Thoracic aorta (tissue), 2 donors: ENCODE measurements at regions not wholly inside any gene's neighbourhood (a gene's known extent, or its start where the extent isn't known, plus 50 kb on each side); places are given as distances from the start of the nearest gene placed in this dataset.

Source experiments
- ATAC-seq: fragments of 150-250 bp; one replicate; pipeline ENCODE4 v1.8.0; 2017; ENCODE audit warnings: low read depth; ENCODE audit not compliant: insufficient number of reproducible peaks, low FRiP score
- DNase-seq: peaks from one replicate; pipeline ENCODE4 v3.0.0-alpha.2; 2020; ENCODE audit warnings: low spot score
- H3K27ac ChIP-seq, 2 donors: fragments of 200-600 bp; sonication (generic); 1 replicate in 1 of 2; 2 replicates in 1 of 2; pipeline ENCODE4 v1.5.1; 2016; ENCODE audit warnings: mild to moderate bottlenecking in 2 of 2, moderate library complexity in 2 of 2
- H3K27me3 ChIP-seq: fragments of 200-600 bp; sonication (generic); replicated peaks from 2 replicates; pipeline ENCODE4 v1.6.0; 2016; ENCODE audit warnings: mild to moderate bottlenecking; ENCODE audit not compliant: insufficient read depth
- H3K36me3 ChIP-seq: fragments of 200-600 bp; sonication (generic); one replicate; pipeline ENCODE4 v1.5.1; 2016
- H3K4me1 ChIP-seq, 2 donors: fragments of 200-600 bp; sonication (generic); 1 replicate in 1 of 2; 2 replicates in 1 of 2; pipeline versions ENCODE4 v1.5.1 to v1.6.0; 2016; ENCODE audit warnings: low read depth in 2 of 2, mild to moderate bottlenecking in 1 of 2; ENCODE audit not compliant: control insufficient read depth in 1 of 2
- H3K4me3 ChIP-seq: fragments of 200-600 bp; sonication (generic); 2 replicates; pipeline ENCODE4 v1.5.1; 2016; ENCODE audit warnings: mild to moderate bottlenecking
- H3K9me3 ChIP-seq: fragments of 200-600 bp; sonication (generic); 2 replicates; pipeline ENCODE4 v1.5.1; 2016
- TF ChIP-seq, protein P1 (sequence below): fragments of 200-600 bp; sonication (generic); IDR thresholded peaks from one replicate; pipeline ENCODE4 v1.5.1; 2019; ENCODE audit warnings: antibody characterized with exemption

DNA sequence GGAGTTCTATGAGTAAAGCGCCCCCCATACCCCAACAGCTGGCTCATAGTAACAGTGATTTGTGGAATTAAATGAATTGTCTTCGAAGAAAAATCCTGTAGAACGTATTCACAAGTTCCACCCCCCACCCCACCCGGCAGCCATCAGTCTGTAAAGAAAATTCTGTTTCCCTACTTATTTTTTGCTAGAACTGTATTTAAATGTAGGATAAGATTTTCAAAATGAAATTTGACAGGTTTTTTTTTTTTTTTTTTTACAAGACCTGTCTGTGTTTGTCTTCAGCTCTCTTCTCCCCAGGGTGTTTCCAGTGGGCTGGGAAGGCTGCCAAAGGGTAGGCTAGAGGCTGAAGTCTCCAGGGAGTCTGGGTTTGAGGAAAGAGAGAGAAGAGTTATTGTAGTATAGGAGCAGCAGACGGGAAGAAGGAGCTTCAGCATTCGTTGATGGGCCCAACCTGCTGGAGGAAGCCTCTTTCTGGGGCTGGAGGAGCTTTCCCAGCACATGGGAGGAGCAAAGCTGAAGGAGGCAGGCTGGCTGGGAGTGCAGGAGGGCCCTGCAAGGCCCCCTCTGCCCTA, 130.6 kb upstream of the SEMA6D start:
- ATAC-seq (no peak), DNase-seq (no peak)
- TF ChIP-seq, protein P1, sequence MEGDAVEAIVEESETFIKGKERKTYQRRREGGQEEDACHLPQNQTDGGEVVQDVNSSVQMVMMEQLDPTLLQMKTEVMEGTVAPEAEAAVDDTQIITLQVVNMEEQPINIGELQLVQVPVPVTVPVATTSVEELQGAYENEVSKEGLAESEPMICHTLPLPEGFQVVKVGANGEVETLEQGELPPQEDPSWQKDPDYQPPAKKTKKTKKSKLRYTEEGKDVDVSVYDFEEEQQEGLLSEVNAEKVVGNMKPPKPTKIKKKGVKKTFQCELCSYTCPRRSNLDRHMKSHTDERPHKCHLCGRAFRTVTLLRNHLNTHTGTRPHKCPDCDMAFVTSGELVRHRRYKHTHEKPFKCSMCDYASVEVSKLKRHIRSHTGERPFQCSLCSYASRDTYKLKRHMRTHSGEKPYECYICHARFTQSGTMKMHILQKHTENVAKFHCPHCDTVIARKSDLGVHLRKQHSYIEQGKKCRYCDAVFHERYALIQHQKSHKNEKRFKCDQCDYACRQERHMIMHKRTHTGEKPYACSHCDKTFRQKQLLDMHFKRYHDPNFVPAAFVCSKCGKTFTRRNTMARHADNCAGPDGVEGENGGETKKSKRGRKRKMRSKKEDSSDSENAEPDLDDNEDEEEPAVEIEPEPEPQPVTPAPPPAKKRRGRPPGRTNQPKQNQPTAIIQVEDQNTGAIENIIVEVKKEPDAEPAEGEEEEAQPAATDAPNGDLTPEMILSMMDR = no peak

DNA sequence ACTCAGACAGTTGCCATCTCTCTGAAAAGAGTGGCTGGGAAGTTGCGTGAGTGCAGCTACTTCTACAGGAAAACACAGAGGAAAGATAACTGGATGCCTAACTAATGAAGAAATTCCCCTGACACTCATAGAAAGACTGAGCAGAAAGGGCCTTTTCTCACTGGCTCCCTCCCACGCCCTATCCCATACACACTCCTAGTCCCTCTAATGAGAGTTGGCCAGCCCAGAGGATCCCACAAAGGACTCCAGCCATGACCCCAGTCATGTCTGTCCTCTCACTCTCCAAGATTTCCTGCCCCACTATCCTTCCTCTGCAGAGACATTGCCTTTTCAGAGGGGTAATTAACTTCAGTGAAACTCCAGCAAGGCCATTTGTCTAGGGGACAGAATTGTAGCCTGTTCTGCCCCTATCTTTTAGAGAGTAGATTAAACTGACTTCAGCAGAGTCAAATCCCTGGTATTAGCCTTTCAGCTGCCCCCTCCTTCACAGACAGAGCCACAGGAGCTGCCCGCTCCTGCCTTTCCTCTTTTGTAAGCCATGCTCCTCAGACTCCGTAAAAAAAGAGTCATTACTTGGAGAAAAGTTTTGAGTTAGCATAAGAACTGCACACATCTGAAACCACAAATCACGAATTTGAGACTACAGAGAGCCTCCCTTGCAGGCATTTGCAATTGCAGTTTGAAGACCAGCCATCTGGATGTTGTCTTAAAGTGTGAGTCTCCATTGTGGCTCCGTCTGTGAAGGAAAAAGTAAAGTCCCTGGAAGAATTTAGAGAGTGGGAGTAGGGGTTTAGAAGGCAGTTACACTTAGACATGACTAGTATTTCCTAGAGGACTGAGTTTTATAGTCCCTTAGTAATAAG, 129.1 kb upstream of the SEMA6D start:
- peaks cover 0 to 15% of the 10 kb centered on the region in 2 donors for H3K4me1 ChIP-seq
- ATAC-seq = no peak
- no peak overlapping the region for H3K27ac ChIP-seq
- no peaks in the 10 kb centered on the region for H3K9me3 ChIP-seq
- H3K27me3 ChIP-seq = no peaks in the 10 kb centered on the region
- TF ChIP-seq, protein P1 = no peak
- no peak overlapping the region for H3K4me3 ChIP-seq
- no peaks in the 10 kb centered on the region for H3K36me3 ChIP-seq
- DNase-seq = no peak

More for the DNA sequence above, 130.6 kb upstream of the SEMA6D start:
- Histone ChIP-seq H3K27ac (no peak overlapping the region), H3K27me3 (no peaks in the 10 kb centered on the region), H3K36me3 (no peaks in the 10 kb centered on the region), H3K4me3 (no peak overlapping the region), H3K4me1 (peaks cover 0 to 15% of the 10 kb centered on the region in 2 donors), H3K9me3 (no peaks in the 10 kb centered on the region)

DNA sequence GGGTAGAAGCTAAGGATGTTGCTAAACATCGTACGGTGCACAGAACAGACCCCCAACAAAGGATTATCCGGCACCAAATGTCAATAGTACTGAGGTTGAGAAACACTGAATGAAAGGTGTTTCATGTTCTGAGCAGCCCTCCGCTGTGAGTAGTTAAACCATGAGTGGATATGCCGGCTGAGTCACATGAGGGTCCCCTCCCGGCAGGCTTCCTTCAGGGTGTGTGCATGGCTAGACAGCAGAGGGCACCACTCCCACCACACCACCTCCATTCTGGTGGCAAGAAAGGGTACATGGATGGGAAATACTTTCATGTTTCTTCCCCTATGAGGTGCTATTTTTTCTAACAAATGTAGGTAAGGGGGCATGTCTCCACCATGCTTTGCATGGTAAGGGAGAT, 128.3 kb upstream of the SEMA6D start:
- Histone ChIP-seq H3K27ac (no peak overlapping the region), H3K9me3 (no peaks in the 10 kb centered on the region), H3K27me3 (no peaks in the 10 kb centered on the region), H3K4me1 (peaks cover 0 to 15% of the 10 kb centered on the region in 2 donors), H3K36me3 (no peaks in the 10 kb centered on the region), H3K4me3 (no peak overlapping the region)
- ATAC-seq = no peak
- no peak for DNase-seq
- TF ChIP-seq, protein P1 = no peak

DNA sequence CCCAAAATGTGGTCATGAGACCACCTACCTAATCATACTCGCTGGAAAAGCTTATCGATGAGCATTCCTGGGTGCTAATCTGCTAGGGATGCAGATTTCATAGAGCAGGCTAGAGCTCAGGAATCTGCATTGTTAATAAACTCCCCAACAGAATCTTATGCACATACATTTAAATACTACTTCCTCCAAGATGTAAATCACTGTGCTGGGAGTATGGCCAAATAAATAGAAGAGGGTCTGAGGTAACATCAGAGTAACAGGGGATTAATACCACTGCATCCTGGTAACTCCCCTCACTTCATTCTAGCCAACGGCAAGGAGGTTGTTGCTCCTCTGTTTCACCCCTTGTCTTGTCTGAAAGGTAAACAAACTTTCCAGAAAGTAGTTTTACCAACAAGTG, 118.3 kb upstream of the SEMA6D start:
- H3K4me3 ChIP-seq = no peak overlapping the region
- no peaks in the 10 kb centered on the region for H3K36me3 ChIP-seq
- ATAC-seq (no peak), DNase-seq (no peak)
- no peaks in the 10 kb centered on the region for H3K9me3 ChIP-seq
- TF ChIP-seq, protein P1 = no peak
- no peaks in the 10 kb centered on the region for H3K27me3 ChIP-seq
- H3K27ac ChIP-seq = no peak overlapping the region
- H3K4me1 ChIP-seq = no peaks in the 10 kb centered on the region

DNA sequence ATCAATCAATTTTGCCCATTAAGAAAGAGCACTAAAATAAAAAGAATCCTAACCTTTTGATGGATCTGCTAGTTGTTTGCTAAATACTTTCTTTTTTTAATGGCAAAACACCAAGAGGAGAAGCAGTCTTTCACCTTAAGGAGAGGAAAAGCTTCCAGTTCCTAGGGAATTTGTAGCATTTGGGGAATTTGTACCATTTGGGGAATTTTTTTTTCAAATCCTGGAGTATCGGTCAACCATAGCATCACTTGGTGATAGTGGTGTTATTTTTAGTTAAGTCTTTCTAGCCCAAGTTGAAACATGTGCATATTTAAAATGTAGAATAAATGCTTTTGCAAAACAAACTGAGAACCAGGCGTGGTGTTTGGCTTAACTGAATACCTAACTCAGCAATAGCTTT, 117.5 kb upstream of the SEMA6D start:
- H3K36me3 ChIP-seq = no peaks in the 10 kb centered on the region
- H3K4me1 ChIP-seq = no peaks in the 10 kb centered on the region
- no peaks in the 10 kb centered on the region for H3K9me3 ChIP-seq
- TF ChIP-seq, protein P1 = no peak
- DNase-seq (no peak), ATAC-seq (no peak)
- H3K4me3 ChIP-seq = no peak overlapping the region
- H3K27ac ChIP-seq = no peak overlapping the region
- H3K27me3 ChIP-seq = no peaks in the 10 kb centered on the region
